Astrocyte (in vitro differentiated cells and primary cell): ENCODE measurements at regions not wholly inside any gene's neighbourhood (a gene's known extent, or its start where the extent isn't known, plus 50 kb on each side); places are given as distances from the start of the nearest gene placed in this dataset.

ENCODE experiments used
- DNase-seq: peaks from one replicate; pipeline ENCODE4 v3.0.0-alpha.2; 2010; ENCODE audit warnings: low read depth
- FAIRE-seq: peaks from 2 replicates; lab custom pipeline; 2011; peaks lifted over from hg19 to GRCh38; lab: Jason Lieb, UNC
- H2AFZ ChIP-seq: 2 replicates; pipeline ENCODE4 v1.6.0; 2012; ENCODE audit warnings: low read depth, low read length, inconsistent platforms
- H3K27ac ChIP-seq: 2 replicates; pipeline ENCODE4 v1.5.1; 2011; ENCODE audit warnings: low read depth, low read length, inconsistent platforms
- H3K27me3 ChIP-seq: 2 replicates; pipeline ENCODE4 v1.6.0; 2011; ENCODE audit warnings: low read length, inconsistent platforms; ENCODE audit not compliant: insufficient read depth
- H3K36me3 ChIP-seq: 2 replicates; pipeline ENCODE4 v1.5.1; 2011; ENCODE audit warnings: low read length, inconsistent platforms; ENCODE audit not compliant: insufficient read depth
- H3K4me1 ChIP-seq: 2 replicates; pipeline ENCODE4 v1.5.1; 2011; ENCODE audit warnings: low read length, inconsistent platforms; ENCODE audit not compliant: insufficient read depth
- H3K4me2 ChIP-seq: 2 replicates; pipeline ENCODE4 v1.6.0; 2012; ENCODE audit warnings: low read length, inconsistent platforms
- H3K4me3 ChIP-seq: 2 replicates; pipeline ENCODE4 v1.5.1; 2011; ENCODE audit warnings: low read depth, mild to moderate bottlenecking, low read length, inconsistent platforms; ENCODE audit not compliant: insufficient read depth
- H3K79me2 ChIP-seq: 2 replicates; pipeline ENCODE4 v1.6.0; 2012; ENCODE audit warnings: mild to moderate bottlenecking, low read length, inconsistent platforms; ENCODE audit not compliant: insufficient read depth
- H3K9ac ChIP-seq: 2 replicates; pipeline ENCODE4 v1.6.0; 2012; ENCODE audit warnings: mild to moderate bottlenecking, low read length, inconsistent platforms
- H3K9me3 ChIP-seq: 2 replicates; pipeline ENCODE4 v1.5.1; 2012; ENCODE audit warnings: low read depth, mild to moderate bottlenecking, low read length, inconsistent platforms; ENCODE audit not compliant: insufficient read depth
- H4K20me1 ChIP-seq: 2 replicates; pipeline ENCODE4 v1.6.0; 2012; ENCODE audit warnings: low read length, inconsistent platforms; ENCODE audit not compliant: insufficient read depth
- H3K27ac Mint-ChIP-seq: one replicate; pipeline ENCODE4 v1.8.0; 2021; ENCODE audit warnings: mild to moderate bottlenecking, mixed read lengths; ENCODE audit not compliant: unreplicated experiment
- H3K27me3 Mint-ChIP-seq: one replicate; pipeline ENCODE4 v1.8.0; 2021; ENCODE audit warnings: low read depth, mixed read lengths; ENCODE audit not compliant: unreplicated experiment
- H3K36me3 Mint-ChIP-seq: one replicate; pipeline ENCODE4 v1.8.0; 2021; ENCODE audit warnings: low read depth, mixed read lengths; ENCODE audit not compliant: unreplicated experiment
- H3K4me1 Mint-ChIP-seq: one replicate; pipeline ENCODE4 v1.8.0; 2021; ENCODE audit warnings: low read depth, mixed read lengths; ENCODE audit not compliant: unreplicated experiment
- H3K4me3 Mint-ChIP-seq: one replicate; pipeline ENCODE4 v1.8.0; 2021; ENCODE audit warnings: mild to moderate bottlenecking, moderate library complexity, mixed read lengths; ENCODE audit not compliant: unreplicated experiment
- H3K9me3 Mint-ChIP-seq: one replicate; pipeline ENCODE4 v1.8.0; 2021; ENCODE audit warnings: mild to moderate bottlenecking, mixed read lengths; ENCODE audit not compliant: unreplicated experiment
- EZH2 ChIP-seq: IDR thresholded peaks from 2 replicates; pipeline ENCODE4 v1.6.1; 2012; ENCODE audit warnings: mild to moderate bottlenecking, low read length, inconsistent platforms; ENCODE audit not compliant: insufficient read depth
- TF ChIP-seq, protein P1 (sequence below): IDR thresholded peaks from 2 replicates; pipeline ENCODE4 v1.5.1; 2011; ENCODE audit warnings: low read depth, mild to moderate bottlenecking, inconsistent platforms, low read length, moderate library complexity; ENCODE audit not compliant: insufficient read depth

DNA sequence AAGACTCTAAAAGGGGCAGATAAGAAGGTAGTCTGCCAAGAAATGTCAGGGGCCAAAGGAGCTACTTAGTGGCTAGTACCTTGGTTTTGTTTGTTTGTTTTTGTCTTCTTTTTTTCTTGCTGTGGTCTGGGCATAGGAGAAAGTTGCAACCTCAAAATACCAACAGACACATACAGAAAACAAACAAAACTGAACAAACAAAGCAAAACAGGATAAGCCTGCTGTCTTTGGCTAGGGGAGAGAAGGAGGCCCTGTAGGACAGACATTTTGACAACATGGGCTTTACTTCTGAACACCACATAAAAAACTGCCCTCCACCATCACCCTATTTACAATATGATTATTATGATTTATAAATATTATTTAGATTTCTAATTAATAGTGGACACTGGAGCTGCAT lies 460.8 kb downstream of the PTH2R start:
- Mint-ChIP-seq H3K27me3 (no peaks in the 10 kb centered on the region), H3K36me3 (no peaks in the 10 kb centered on the region), H3K4me1 (no peaks in the 10 kb centered on the region), H3K27ac (no peak overlapping the region), H3K4me3 (no peak overlapping the region), H3K9me3 (no peaks in the 10 kb centered on the region)
- no peaks in the 10 kb centered on the region for H4K20me1 ChIP-seq
- no peak for TF ChIP-seq EZH2
- TF ChIP-seq, protein P1, sequence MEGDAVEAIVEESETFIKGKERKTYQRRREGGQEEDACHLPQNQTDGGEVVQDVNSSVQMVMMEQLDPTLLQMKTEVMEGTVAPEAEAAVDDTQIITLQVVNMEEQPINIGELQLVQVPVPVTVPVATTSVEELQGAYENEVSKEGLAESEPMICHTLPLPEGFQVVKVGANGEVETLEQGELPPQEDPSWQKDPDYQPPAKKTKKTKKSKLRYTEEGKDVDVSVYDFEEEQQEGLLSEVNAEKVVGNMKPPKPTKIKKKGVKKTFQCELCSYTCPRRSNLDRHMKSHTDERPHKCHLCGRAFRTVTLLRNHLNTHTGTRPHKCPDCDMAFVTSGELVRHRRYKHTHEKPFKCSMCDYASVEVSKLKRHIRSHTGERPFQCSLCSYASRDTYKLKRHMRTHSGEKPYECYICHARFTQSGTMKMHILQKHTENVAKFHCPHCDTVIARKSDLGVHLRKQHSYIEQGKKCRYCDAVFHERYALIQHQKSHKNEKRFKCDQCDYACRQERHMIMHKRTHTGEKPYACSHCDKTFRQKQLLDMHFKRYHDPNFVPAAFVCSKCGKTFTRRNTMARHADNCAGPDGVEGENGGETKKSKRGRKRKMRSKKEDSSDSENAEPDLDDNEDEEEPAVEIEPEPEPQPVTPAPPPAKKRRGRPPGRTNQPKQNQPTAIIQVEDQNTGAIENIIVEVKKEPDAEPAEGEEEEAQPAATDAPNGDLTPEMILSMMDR, result no peak
- no peaks in the 10 kb centered on the region for H3K4me1 ChIP-seq
- H3K9me3 ChIP-seq, result no peaks in the 10 kb centered on the region
- no peak overlapping the region for H3K4me3 ChIP-seq
- DNase-seq, result no peak
- no peak overlapping the region for H3K27ac ChIP-seq
- no peak overlapping the region for H3K4me2 ChIP-seq
- no peak overlapping the region for H3K9ac ChIP-seq
- H3K27me3 ChIP-seq, result no peaks in the 10 kb centered on the region
- no peaks in the 10 kb centered on the region for H3K79me2 ChIP-seq
- FAIRE-seq, result no peak
- H2AFZ ChIP-seq, result no peak overlapping the region
- no peaks in the 10 kb centered on the region for H3K36me3 ChIP-seq

DNA sequence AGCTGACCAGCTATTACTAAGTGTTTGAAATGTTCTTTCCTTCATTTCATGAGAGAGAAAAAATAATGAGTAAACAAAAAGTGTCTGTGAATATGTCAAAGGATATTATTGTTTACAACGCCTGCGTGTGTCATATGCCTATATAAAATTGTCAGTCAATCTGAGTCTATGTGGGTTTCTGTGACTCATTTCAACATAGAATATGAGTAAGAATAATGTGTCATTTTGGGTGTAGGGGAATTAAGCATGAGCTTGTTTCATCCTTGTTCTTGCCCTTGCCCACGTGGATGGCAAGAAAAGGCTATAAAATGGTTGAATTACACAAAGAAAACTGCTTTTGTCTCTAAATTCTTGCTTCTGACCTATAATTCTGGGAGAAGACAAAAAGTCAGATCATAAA lies 466.0 kb downstream of the PTH2R start:
- no peak for FAIRE-seq
- no peaks in the 10 kb centered on the region for H3K79me2 ChIP-seq
- no peaks in the 10 kb centered on the region for H3K36me3 ChIP-seq
- H3K27ac ChIP-seq, result no peak overlapping the region
- H3K4me3 ChIP-seq, result no peak overlapping the region
- TF ChIP-seq, protein P1, result no peak
- no peak for TF ChIP-seq EZH2
- H3K4me2 ChIP-seq, result no peak overlapping the region
- H3K9me3 ChIP-seq, result no peaks in the 10 kb centered on the region
- Mint-ChIP-seq H3K27me3 (no peaks in the 10 kb centered on the region), H3K9me3 (no peaks in the 10 kb centered on the region), H3K36me3 (no peaks in the 10 kb centered on the region), H3K27ac (no peak overlapping the region), H3K4me1 (no peaks in the 10 kb centered on the region), H3K4me3 (no peak overlapping the region)
- no peak for DNase-seq
- no peaks in the 10 kb centered on the region for H3K27me3 ChIP-seq
- H2AFZ ChIP-seq, result no peak overlapping the region
- H3K4me1 ChIP-seq, result no peaks in the 10 kb centered on the region
- no peaks in the 10 kb centered on the region for H4K20me1 ChIP-seq
- no peak overlapping the region for H3K9ac ChIP-seq

DNA sequence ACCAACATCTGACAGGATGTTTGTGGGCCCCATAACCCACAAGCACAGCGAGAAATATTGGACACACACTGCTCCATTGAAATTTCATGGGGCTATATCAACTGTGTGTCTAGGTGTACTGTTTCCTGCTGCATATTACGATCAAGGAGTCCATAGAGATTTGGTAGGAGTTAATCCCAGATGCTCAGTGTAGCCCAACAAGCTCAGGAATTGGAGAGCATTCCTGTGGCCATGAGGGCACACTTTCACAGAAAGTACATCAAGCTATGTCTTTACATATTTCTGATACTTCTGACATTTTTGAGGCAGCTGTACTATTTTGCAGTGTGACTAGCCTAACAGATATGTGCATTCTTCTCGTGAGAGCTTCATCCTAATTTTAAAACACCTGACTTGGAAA lies 473.1 kb downstream of the PTH2R start:
- no peaks in the 10 kb centered on the region for H3K36me3 Mint-ChIP-seq
- Histone ChIP-seq H3K36me3 (no peaks in the 10 kb centered on the region), H3K4me1 (no peaks in the 10 kb centered on the region), H3K27me3 (no peaks in the 10 kb centered on the region), H3K27ac (no peak overlapping the region), H2AFZ (no peak overlapping the region), H3K4me3 (no peak overlapping the region), H3K9me3 (no peaks in the 10 kb centered on the region), H4K20me1 (no peaks in the 10 kb centered on the region), H3K9ac (no peak overlapping the region), H3K79me2 (no peaks in the 10 kb centered on the region), H3K4me2 (no peak overlapping the region)
- TF ChIP-seq, protein P1, result no peak
- no peak for TF ChIP-seq EZH2
- peak overlapping the region; percentile 41 for H3K27ac Mint-ChIP-seq
- H3K9me3 Mint-ChIP-seq, result no peaks in the 10 kb centered on the region
- FAIRE-seq (no peak), DNase-seq (no peak)
- H3K27me3 Mint-ChIP-seq, result no peaks in the 10 kb centered on the region
- peaks cover 11% of the 10 kb centered on the region for H3K4me1 Mint-ChIP-seq
- no peak overlapping the region for H3K4me3 Mint-ChIP-seq
